Testis (tissue), 2 donors: ENCODE measurements at regions not wholly inside any gene's neighbourhood (a gene's known extent, or its start where the extent isn't known, plus 50 kb on each side); places are given as distances from the start of the nearest gene placed in this dataset.

Experiments used
- POLR2A ChIP-seq: fragments of 450-650 bp; IDR thresholded peaks from one replicate; pipeline ENCODE4 v1.6.1; 2017; ENCODE audit warnings: antibody characterized with exemption, mild to moderate bottlenecking, moderate library complexity
- TF ChIP-seq, protein P1 (sequence below), 3 experiments: fragments of 450-650 bp in 2 of 3; fragments of 200-600 bp in 1 of 3; sonication (generic) in 1 of 3; IDR thresholded peaks; one replicate each; pipeline ENCODE4 v1.5.1; 2016 to 2019; ENCODE audit warnings: antibody characterized with exemption in 3 of 3, mild to moderate bottlenecking in 2 of 3, moderate library complexity in 1 of 3

DNA sequence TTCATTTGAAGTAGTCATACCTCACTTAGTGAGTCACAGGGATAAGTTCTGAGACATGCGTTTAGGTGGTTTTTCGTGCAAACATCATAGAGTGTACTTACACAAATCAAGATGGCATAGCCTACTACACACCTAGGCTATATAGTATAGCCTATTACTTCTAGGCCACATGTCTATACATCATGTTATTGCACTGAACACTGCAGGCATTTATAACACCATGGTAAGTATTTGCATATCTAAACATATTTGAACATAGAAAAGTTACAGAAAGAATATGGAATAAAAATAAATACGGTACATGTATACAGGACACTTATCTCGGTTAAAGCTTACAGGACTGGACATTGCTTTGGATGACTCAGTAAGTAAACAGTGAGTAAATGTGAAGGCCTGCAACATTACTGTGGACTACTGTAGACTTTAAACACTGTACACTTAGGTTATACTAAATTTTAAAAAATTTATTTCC is 670.6 kb downstream of the SLC16A7 start:
- TF ChIP-seq, protein P1, sequence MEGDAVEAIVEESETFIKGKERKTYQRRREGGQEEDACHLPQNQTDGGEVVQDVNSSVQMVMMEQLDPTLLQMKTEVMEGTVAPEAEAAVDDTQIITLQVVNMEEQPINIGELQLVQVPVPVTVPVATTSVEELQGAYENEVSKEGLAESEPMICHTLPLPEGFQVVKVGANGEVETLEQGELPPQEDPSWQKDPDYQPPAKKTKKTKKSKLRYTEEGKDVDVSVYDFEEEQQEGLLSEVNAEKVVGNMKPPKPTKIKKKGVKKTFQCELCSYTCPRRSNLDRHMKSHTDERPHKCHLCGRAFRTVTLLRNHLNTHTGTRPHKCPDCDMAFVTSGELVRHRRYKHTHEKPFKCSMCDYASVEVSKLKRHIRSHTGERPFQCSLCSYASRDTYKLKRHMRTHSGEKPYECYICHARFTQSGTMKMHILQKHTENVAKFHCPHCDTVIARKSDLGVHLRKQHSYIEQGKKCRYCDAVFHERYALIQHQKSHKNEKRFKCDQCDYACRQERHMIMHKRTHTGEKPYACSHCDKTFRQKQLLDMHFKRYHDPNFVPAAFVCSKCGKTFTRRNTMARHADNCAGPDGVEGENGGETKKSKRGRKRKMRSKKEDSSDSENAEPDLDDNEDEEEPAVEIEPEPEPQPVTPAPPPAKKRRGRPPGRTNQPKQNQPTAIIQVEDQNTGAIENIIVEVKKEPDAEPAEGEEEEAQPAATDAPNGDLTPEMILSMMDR (IDR thresholded peaks at IDR 0.05) = no peak
- no peak for TF ChIP-seq POLR2A
